Testis (tissue), 2 donors: ENCODE measurements at regions not wholly inside any gene's neighbourhood (a gene's known extent, or its start where the extent isn't known, plus 50 kb on each side); places are given as distances from the start of the nearest gene placed in this dataset.

ENCODE experiments used
- POLR2A ChIP-seq: fragments of 450-650 bp; IDR thresholded peaks from one replicate; pipeline ENCODE4 v1.6.1; 2017; ENCODE audit warnings: antibody characterized with exemption, mild to moderate bottlenecking, moderate library complexity
- TF ChIP-seq, protein P1 (sequence below), 3 experiments: fragments of 450-650 bp in 2 of 3; fragments of 200-600 bp in 1 of 3; sonication (generic) in 1 of 3; IDR thresholded peaks; one replicate each; pipeline ENCODE4 v1.5.1; 2016 to 2019; ENCODE audit warnings: antibody characterized with exemption in 3 of 3, mild to moderate bottlenecking in 2 of 3, moderate library complexity in 1 of 3

DNA sequence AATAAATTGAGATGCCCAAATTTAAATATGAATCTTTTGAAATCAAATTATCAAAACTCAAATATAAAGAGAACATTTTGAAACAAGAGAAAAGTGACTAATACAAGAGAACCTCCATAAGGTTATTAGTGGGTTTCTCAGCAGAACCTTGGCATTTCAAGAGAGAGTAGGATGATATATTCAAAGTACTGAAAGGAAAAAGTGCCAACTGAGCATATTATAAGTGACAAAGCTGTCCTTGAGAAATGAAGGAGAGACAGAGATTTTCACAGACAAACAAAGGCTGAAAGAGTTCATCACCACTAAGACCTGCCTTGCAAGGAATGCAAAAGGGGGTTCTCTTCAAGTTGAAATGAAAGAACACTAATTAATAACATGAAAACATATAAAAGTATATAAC is 366.0 kb downstream of the HINT1 start:
- TF ChIP-seq, protein P1, sequence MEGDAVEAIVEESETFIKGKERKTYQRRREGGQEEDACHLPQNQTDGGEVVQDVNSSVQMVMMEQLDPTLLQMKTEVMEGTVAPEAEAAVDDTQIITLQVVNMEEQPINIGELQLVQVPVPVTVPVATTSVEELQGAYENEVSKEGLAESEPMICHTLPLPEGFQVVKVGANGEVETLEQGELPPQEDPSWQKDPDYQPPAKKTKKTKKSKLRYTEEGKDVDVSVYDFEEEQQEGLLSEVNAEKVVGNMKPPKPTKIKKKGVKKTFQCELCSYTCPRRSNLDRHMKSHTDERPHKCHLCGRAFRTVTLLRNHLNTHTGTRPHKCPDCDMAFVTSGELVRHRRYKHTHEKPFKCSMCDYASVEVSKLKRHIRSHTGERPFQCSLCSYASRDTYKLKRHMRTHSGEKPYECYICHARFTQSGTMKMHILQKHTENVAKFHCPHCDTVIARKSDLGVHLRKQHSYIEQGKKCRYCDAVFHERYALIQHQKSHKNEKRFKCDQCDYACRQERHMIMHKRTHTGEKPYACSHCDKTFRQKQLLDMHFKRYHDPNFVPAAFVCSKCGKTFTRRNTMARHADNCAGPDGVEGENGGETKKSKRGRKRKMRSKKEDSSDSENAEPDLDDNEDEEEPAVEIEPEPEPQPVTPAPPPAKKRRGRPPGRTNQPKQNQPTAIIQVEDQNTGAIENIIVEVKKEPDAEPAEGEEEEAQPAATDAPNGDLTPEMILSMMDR (IDR thresholded peaks at IDR 0.05), result no peak
- TF ChIP-seq POLR2A, result no peak
